LNCaP clone FGC (cell line): ENCODE measurements at regions not wholly inside any gene's neighbourhood (a gene's known extent, or its start where the extent isn't known, plus 50 kb on each side); places are given as distances from the start of the nearest gene placed in this dataset.

Experiments
- DNase-seq: peaks from one replicate; pipeline ENCODE4 v3.0.0-alpha.2; 2011; ENCODE audit warnings: low read depth
- H3K4me3 ChIP-seq: 2 replicates; pipeline ENCODE4 v1.5.1; 2011; ENCODE audit warnings: mild to moderate bottlenecking, low read depth, low read length, control low read depth
- TF ChIP-seq, protein P1 (sequence below): IDR thresholded peaks from 2 replicates; pipeline ENCODE4 v1.5.1; 2012; ENCODE audit warnings: mild to moderate bottlenecking; ENCODE audit not compliant: control insufficient read depth, insufficient read depth; ENCODE audit errors: extremely low read depth

DNA sequence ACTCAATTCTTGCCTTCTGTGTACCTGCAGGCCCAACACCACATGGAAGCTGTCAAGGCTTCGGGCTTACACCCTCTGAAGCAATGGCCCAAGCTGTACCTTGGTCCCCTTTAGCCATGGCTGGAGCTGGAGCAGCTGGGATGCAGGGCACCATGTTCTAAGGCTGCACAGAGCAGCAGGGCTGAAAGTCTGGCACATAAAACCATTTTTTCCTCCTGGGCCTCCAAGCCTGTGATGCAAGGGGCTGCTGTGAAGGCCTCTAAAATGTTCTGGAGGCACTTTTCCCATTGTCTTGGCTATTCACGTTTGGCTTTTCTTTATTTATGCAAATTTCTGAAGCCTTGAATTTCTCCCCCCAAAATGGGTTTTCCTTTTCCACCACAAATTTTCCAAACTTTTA lies 102.1 kb upstream of the SLC5A12 start:
- TF ChIP-seq, protein P1, sequence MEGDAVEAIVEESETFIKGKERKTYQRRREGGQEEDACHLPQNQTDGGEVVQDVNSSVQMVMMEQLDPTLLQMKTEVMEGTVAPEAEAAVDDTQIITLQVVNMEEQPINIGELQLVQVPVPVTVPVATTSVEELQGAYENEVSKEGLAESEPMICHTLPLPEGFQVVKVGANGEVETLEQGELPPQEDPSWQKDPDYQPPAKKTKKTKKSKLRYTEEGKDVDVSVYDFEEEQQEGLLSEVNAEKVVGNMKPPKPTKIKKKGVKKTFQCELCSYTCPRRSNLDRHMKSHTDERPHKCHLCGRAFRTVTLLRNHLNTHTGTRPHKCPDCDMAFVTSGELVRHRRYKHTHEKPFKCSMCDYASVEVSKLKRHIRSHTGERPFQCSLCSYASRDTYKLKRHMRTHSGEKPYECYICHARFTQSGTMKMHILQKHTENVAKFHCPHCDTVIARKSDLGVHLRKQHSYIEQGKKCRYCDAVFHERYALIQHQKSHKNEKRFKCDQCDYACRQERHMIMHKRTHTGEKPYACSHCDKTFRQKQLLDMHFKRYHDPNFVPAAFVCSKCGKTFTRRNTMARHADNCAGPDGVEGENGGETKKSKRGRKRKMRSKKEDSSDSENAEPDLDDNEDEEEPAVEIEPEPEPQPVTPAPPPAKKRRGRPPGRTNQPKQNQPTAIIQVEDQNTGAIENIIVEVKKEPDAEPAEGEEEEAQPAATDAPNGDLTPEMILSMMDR, result no peak
- H3K4me3 ChIP-seq, result no peak overlapping the region
- DNase-seq, result no peak

DNA sequence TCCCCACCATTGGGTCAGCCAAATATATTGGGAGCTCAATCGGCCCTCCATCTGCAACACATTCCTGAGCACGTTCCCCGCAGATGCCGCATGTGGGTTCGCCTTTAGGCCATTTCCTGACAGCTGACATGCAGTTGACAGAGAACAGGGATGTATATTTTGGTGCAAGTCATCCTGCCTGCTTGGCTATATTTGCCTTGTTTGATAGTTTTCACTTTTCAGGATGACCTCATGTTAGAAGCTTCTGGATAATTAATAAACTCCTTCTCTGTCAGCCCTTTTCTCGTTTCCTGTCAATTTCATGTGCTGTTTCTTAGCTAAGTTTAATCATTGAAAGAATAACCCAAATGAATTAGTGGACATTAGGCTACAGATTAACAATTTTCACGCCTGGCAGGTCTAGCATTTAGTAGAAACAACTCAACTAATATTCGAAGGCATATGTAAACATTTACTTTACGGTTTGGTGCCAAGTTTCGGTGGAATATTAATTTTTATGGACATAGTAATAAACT lies 105.8 kb upstream of the SLC5A12 start:
- H3K4me3 ChIP-seq, result no peak overlapping the region
- TF ChIP-seq, protein P1, result no peak
- DNase-seq, result peak; percentile 31

DNA sequence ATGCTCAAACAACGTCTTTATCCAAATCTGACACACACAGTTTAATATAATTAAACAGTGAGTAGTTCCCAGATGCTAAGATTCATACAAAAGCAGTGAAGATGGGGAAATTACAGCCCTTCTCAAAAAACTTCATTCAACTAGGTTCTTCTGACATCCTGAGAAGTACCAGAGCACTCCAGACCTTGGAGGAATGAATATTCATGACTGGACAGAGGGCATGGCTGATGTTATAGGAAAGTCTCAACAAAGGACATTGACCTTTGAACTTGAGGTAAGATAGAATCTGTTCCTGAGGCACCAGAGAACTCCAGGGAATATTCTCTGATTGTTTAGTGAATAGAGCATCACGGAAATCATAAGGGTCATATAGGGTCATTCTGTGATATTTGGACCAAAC lies 106.4 kb upstream of the SLC5A12 start:
- no peak overlapping the region for H3K4me3 ChIP-seq
- DNase-seq, result no peak
- TF ChIP-seq, protein P1, result no peak

DNA sequence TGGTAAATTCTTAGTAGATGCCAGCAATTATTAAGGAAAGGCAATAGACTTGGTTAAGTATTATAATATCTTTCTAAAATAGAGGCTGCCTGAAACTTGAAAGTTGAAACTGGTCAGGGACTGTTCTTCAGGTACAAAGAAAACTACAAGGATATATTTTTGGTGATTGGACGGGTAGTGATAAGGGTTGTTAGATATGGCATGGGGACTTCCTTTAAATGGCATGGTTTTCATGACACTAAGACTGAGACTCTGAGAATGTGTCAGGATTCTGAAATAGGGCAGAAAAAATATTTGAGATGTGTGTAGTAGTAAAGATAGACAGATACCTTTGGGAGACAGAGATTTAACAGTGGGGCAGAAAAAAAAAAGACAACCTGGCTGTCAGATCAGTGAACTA lies 108.4 kb upstream of the SLC5A12 start:
- TF ChIP-seq, protein P1, result no peak
- no peak overlapping the region for H3K4me3 ChIP-seq
- DNase-seq, result no peak

DNA sequence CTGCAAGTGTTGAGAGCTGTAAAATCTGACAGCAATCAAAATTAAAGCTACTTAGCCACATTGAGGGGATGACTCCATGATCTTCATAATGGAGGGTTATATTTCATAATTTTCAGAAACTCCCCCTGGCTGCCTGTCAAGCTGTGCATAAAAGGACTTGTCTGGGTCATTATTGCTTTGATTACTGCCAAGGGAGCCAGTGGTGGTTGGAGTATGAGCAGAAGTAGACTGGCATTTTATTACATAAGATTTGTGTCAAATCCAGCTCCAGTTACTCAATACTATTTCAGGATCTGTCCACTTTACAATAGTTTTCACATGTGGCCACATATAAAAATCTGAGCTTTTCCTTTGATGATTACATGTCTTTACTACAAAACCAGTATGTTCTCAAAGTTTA lies 108.9 kb upstream of the SLC5A12 start:
- DNase-seq, result no peak
- no peak overlapping the region for H3K4me3 ChIP-seq
- TF ChIP-seq, protein P1, result no peak

DNA sequence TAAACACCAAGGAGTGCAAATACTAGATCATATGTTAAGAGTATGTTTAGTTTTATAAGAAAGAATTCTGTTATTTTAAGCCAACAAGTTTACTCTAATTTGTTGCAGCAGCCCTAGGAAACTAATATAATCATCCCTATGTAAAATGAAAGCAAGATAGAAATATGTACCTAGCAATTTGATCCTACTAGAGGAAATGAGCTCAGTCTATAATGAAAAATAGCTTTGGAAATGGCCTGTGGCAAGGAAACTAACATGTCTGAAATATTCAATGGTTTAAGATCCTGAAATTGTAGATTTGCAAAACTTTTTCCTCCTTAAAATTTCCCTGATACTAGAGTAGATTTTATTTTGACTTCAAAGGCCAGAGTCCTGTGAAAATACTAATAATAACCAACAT lies 112.7 kb upstream of the SLC5A12 start:
- no peak for DNase-seq
- no peak overlapping the region for H3K4me3 ChIP-seq
- TF ChIP-seq, protein P1, result no peak

DNA sequence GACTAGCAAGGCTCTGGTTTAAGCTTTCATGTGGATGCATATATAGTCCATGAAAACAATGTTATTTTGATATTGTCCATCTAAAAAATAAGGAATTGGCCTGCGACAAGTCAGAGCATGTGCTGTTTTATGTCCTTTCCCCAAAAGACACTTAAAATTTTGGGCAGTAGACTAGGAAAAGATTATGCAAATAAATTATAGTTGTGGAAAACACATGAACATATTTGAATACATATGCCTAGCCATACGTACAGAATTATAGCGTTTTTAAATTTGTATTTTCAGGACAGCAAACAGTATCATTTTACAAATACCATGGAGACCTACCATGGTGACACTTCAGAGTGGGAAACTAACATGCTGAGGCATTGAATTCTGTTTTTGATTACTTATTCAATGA lies 113.8 kb upstream of the SLC5A12 start:
- TF ChIP-seq, protein P1, result no peak
- no peak for DNase-seq
- H3K4me3 ChIP-seq, result no peak overlapping the region
